ENCODE measurements at regions not wholly inside any gene's neighbourhood (a gene's known extent, or its start where the extent isn't known, plus 50 kb on each side); places are given as distances from the start of the nearest gene placed in this dataset.

GRCh38 chr3:14590569-14590968 lies 50.4 kb upstream of the GRIP2 start:
- ChIA-PET CTCF (interaction anchor here (0.6 kb wide), 1 partner anchor 25 kb away, joined by 3 read pairs; no protein-coding TSS in a partner anchor), POLR2A (no interaction called here)
- no peaks in the 10 kb centered on the region for H3K36me3 ChIP-seq (ENCODE audit: control insufficient read depth, insufficient read depth, low read length)
- no peak overlapping the region for H3K4me3 ChIP-seq (ENCODE audit: low read depth, low read length)
- H3K27me3 ChIP-seq (ENCODE audit: control insufficient read depth, insufficient read depth, low read length): peaks cover 2% of the 10 kb centered on the region; the same call in 1 of the 2 replicates
- TF ChIP-seq CTCF (IDR thresholded peaks at IDR 0.05; ENCODE audit: insufficient read depth, low read depth, low read length): no peak
- no peak for DNase-seq (ENCODE audit: low read depth)

- POLR2A ChIA-PET: no interaction called here
Measured at GRCh38 chr3:14592390-14592789, 52.2 kb upstream of the GRIP2 start.

GRCh38 chr3:14592836-14593235 lies 52.7 kb upstream of the GRIP2 start:
- Histone ChIP-seq H3K4me3 (ENCODE audit: low read depth, low read length) (no peak overlapping the region), H3K36me3 (ENCODE audit: control insufficient read depth, insufficient read depth, low read length) (no peaks in the 10 kb centered on the region), H3K27me3 (ENCODE audit: control insufficient read depth, insufficient read depth, low read length) (peaks cover 2% of the 10 kb centered on the region; the same call in 1 of the 2 replicates)
- DNase-seq (ENCODE audit: low read depth): no peak
- no peak for TF ChIP-seq CTCF (IDR thresholded peaks at IDR 0.05; ENCODE audit: insufficient read depth, low read depth, low read length)
- ChIA-PET POLR2A (no interaction called here), CTCF (no interaction called here)

More at GRCh38 chr3:14592390-14592789, 52.2 kb upstream of the GRIP2 start:
- no peak overlapping the region for H3K4me3 ChIP-seq (ENCODE audit: low read depth, low read length)
- H3K36me3 ChIP-seq (ENCODE audit: control insufficient read depth, insufficient read depth, low read length): no peaks in the 10 kb centered on the region
- TF ChIP-seq CTCF (IDR thresholded peaks at IDR 0.05; ENCODE audit: insufficient read depth, low read depth, low read length): no peak
- no peak for DNase-seq (ENCODE audit: low read depth)
- peaks cover 2% of the 10 kb centered on the region; the same call in 1 of the 2 replicates for H3K27me3 ChIP-seq (ENCODE audit: control insufficient read depth, insufficient read depth, low read length)
- CTCF ChIA-PET: interaction anchor here (0.7 kb wide), 1 partner anchor 8 kb away, joined by 3 read pairs; no protein-coding TSS in a partner anchor

- H3K4me3 ChIP-seq (ENCODE audit: low read depth, low read length): no peak overlapping the region
- CTCF ChIA-PET: no interaction called here
- POLR2A ChIA-PET: no interaction called here
- no peak for DNase-seq (ENCODE audit: low read depth)
- H3K36me3 ChIP-seq (ENCODE audit: control insufficient read depth, insufficient read depth, low read length): no peaks in the 10 kb centered on the region
- TF ChIP-seq CTCF (IDR thresholded peaks at IDR 0.05; ENCODE audit: insufficient read depth, low read depth, low read length): no peak
- H3K27me3 ChIP-seq (ENCODE audit: control insufficient read depth, insufficient read depth, low read length): peaks cover 2% of the 10 kb centered on the region; the same call in 1 of the 2 replicates
Measured at GRCh38 chr3:14594234-14594633, 54.1 kb upstream of the GRIP2 start.

- no peak overlapping the region for H3K4me3 ChIP-seq (ENCODE audit: low read depth, low read length)
- CTCF ChIA-PET: interaction anchor here (1.3 kb wide), 2 partner anchors 12 to 47 kb away, joined by 3 read pairs; no protein-coding TSS in a partner anchor
- TF ChIP-seq CTCF (IDR thresholded peaks at IDR 0.05; ENCODE audit: insufficient read depth, low read depth, low read length): no peak
- no peak for DNase-seq (ENCODE audit: low read depth)
- peaks cover 4% of the 10 kb centered on the region; the same call in 1 of the 2 replicates for H3K27me3 ChIP-seq (ENCODE audit: control insufficient read depth, insufficient read depth, low read length)
- POLR2A ChIA-PET: no interaction called here
- H3K36me3 ChIP-seq (ENCODE audit: control insufficient read depth, insufficient read depth, low read length): no peaks in the 10 kb centered on the region
Measured at GRCh38 chr3:14595561-14595960, 55.4 kb upstream of the GRIP2 start.

All from BJ (cell line).